ENCODE measurements at regions not wholly inside any gene's neighbourhood (a gene's known extent, or its start where the extent isn't known, plus 50 kb on each side); places are given as distances from the start of the nearest gene placed in this dataset.

DNA sequence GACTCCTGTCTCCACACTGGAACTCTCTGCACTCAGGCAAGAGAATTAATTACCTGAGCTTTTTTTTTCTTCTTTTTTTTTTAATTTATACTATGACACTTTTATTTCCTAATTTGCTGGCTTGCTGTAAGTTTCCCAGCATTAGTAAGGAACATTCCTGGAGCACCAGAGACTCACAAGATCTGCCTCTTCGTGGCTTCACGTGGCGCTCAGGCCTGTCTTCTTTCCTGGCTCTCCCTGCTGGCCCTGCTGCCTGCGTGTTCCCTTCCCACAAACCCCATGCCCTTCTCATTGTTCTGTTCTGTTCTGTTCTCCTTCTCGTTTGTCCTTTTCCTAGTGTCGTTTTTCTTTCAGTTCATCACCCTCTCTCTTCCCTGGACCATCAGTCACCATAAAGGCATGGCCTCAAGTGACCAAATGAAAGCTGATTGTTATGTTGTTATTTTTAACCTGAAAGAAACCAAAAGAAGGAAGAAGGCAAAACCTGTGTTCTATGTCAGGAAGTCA is 591.6 kb upstream of the PFKP start:
- Histone ChIP-seq H3K27ac (ENCODE audit: low read depth, low read length) (no peak overlapping the region), H3K27me3 (ENCODE audit: insufficient read depth, low read length) (no peaks in the 10 kb centered on the region), H3K4me3 (ENCODE audit: low read length) (no peak overlapping the region), H3K9me3 (ENCODE audit: insufficient read depth, low read depth, low read length) (no peaks in the 10 kb centered on the region), H3K4me1 (ENCODE audit: insufficient read depth, low read length) (peaks cover 14% of the 10 kb centered on the region), H3K36me3 (ENCODE audit: insufficient read depth, low read length) (no peaks in the 10 kb centered on the region), H3K9ac (ENCODE audit: low read depth, low read length) (no peak overlapping the region)
- 92% methylated on average over 6 of the region's 6 CpGs for WGBS

DNA sequence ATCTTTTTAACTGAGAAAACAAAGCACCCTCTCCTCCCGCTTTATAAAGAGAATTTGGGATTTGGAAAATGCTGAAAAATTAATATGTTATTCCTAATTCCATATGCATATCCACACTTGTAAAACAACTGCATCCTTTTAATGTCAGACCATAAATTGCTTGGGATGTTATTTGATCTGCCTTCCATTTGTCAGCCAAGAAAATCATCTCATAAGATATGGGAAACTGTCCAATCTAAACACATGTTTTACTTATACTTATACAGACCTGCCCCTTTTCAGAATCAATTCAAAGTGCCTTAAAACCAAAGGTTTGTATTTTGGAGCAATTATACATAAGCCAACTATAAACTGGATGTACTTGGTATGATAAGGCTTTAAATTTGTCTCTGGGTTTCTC is 595.5 kb upstream of the PFKP start:
- H3K4me1 ChIP-seq (ENCODE audit: insufficient read depth, low read length): peaks cover 5% of the 10 kb centered on the region; the same call in 1 of the 2 replicates
- no CpG with 5 or more reads among the region's 1 CpG for WGBS
- no peak overlapping the region for H3K9ac ChIP-seq (ENCODE audit: low read depth, low read length)
- no peaks in the 10 kb centered on the region for H3K27me3 ChIP-seq (ENCODE audit: insufficient read depth, low read length)
- no peaks in the 10 kb centered on the region for H3K9me3 ChIP-seq (ENCODE audit: insufficient read depth, low read depth, low read length)
- H3K36me3 ChIP-seq (ENCODE audit: insufficient read depth, low read length): no peaks in the 10 kb centered on the region
- no peak overlapping the region for H3K4me3 ChIP-seq (ENCODE audit: low read length)
- H3K27ac ChIP-seq (ENCODE audit: low read depth, low read length): no peak overlapping the region

DNA sequence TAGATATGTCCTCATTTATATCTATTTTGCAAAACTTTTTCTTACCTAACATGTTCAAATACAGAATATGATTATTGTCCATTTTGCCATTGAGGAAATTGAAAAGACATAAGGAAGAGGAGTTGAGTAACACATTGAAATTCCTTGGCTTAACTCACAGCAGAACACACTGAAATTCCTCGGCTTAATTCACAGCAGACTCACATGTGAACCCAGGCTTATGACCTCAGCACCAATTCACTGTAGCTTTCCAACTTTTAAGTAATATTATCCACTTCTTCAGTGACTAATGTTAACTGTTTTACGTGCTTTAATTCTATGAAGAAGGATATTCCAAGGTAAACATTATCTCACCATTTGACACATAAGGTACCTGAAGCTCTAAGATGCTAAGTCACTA is 597.5 kb upstream of the PFKP start:
- Histone ChIP-seq H3K27ac (ENCODE audit: low read depth, low read length) (no peak overlapping the region), H3K36me3 (ENCODE audit: insufficient read depth, low read length) (no peaks in the 10 kb centered on the region), H3K9me3 (ENCODE audit: insufficient read depth, low read depth, low read length) (no peaks in the 10 kb centered on the region), H3K4me3 (ENCODE audit: low read length) (no peak overlapping the region), H3K9ac (ENCODE audit: low read depth, low read length) (no peak overlapping the region), H3K27me3 (ENCODE audit: insufficient read depth, low read length) (no peaks in the 10 kb centered on the region), H3K4me1 (ENCODE audit: insufficient read depth, low read length) (no peaks in the 10 kb centered on the region)
- WGBS: 85% methylated on average over 1 of the region's 2 CpGs

DNA sequence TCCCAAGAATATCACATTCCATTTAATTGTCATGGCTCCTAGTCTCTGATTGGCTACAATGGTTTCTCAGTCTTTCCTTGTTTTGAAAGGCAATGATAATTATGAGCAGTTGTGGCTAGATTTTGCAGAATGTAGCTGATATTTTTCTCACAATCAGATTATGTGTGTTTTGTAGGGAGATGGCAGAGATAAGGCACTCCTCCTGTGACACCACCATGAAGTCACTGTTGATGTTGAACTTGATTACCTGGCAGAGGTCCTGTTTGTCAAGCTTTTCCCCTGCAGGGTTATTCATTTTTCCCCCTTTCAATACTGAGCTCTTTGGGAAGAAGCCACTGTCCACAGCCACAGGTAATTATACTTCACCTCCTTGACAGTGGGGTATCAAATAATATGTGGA is 602.9 kb upstream of the PFKP start:
- H3K9ac ChIP-seq (ENCODE audit: low read depth, low read length): no peak overlapping the region
- H3K27me3 ChIP-seq (ENCODE audit: insufficient read depth, low read length): no peaks in the 10 kb centered on the region
- no peaks in the 10 kb centered on the region for H3K36me3 ChIP-seq (ENCODE audit: insufficient read depth, low read length)
- no peak overlapping the region for H3K27ac ChIP-seq (ENCODE audit: low read depth, low read length)
- no peak overlapping the region for H3K4me3 ChIP-seq (ENCODE audit: low read length)
- 0 out of 2 replicates have a peak, but pooled peaks cover 4% of the 10 kb centered on the region for H3K9me3 ChIP-seq (ENCODE audit: insufficient read depth, low read depth, low read length)
- no peaks in the 10 kb centered on the region for H3K4me1 ChIP-seq (ENCODE audit: insufficient read depth, low read length)

DNA sequence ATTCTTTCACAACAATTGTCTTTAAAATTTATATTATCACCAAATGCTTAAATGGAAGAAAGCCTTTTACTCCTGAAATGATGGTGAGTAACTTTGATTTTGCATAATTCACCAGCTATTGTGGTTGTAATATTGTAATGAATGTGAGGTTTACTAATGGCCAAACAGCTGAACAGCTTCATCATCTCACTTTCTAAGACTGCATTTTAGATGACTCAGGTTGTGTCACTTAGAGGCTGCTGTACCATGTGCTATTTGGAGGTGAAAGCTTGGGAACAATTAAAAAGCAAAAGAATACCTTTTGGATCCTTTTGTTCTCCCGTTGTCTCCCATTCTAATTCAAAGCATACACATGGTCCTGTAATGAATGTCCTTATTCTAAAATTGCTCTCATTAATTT is 604.0 kb upstream of the PFKP start:
- 83% methylated on average over 1 of the region's 1 CpG for WGBS
- no peak overlapping the region for H3K27ac ChIP-seq (ENCODE audit: low read depth, low read length)
- H3K9me3 ChIP-seq (ENCODE audit: insufficient read depth, low read depth, low read length): 0 out of 2 replicates have a peak, but pooled peaks cover 4% of the 10 kb centered on the region
- H3K4me3 ChIP-seq (ENCODE audit: low read length): no peak overlapping the region
- no peaks in the 10 kb centered on the region for H3K27me3 ChIP-seq (ENCODE audit: insufficient read depth, low read length)
- no peaks in the 10 kb centered on the region for H3K4me1 ChIP-seq (ENCODE audit: insufficient read depth, low read length)
- H3K9ac ChIP-seq (ENCODE audit: low read depth, low read length): no peak overlapping the region
- H3K36me3 ChIP-seq (ENCODE audit: insufficient read depth, low read length): no peaks in the 10 kb centered on the region

DNA sequence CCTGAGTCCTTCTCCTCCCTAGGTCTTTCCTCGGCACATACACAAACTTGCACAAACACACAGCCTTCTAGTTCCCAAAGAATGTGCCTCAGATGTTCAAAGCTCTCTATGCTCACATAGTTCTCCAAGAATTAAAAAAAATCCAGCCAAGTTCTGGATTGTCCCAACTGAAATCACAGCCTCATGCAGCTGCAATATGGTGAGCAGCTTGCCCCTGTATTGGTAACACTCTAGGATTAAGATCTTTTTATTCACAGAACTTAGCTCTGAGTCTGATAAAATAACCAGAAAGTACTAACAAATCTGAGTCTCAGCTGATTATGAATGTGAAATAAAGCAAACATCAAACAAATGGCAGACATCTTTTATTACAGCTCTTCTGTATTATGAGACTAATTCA is 604.8 kb upstream of the PFKP start:
- H3K36me3 ChIP-seq (ENCODE audit: insufficient read depth, low read length): no peaks in the 10 kb centered on the region
- H3K4me1 ChIP-seq (ENCODE audit: insufficient read depth, low read length): no peaks in the 10 kb centered on the region
- H3K9ac ChIP-seq (ENCODE audit: low read depth, low read length): no peak overlapping the region
- H3K9me3 ChIP-seq (ENCODE audit: insufficient read depth, low read depth, low read length): 0 out of 2 replicates have a peak, but pooled peaks cover 4% of the 10 kb centered on the region
- H3K27ac ChIP-seq (ENCODE audit: low read depth, low read length): no peak overlapping the region
- no peaks in the 10 kb centered on the region for H3K27me3 ChIP-seq (ENCODE audit: insufficient read depth, low read length)
- WGBS: 95% methylated on average over 1 of the region's 1 CpG
- H3K4me3 ChIP-seq (ENCODE audit: low read length): no peak overlapping the region

DNA sequence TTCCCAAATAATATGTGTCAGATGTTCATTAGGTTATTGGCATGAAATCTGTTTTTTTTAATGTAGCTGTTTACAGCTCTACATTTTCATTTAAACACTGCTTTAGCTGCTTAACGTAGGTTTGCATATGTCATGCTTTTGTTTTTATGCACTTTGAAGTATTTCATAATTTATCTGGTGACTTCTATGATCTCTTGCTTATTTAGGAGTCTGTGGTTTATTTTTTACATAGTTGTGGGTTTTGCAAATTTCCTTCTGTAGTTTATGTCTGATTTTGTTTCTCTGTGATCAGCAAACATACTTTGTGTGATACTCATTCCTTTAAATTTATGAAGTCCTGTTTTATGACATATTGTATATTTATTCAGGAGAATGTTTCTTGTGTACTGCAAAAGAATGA is 606.5 kb upstream of the PFKP start:
- WGBS: 100% methylated on average over 1 of the region's 1 CpG
- Histone ChIP-seq H3K4me1 (ENCODE audit: insufficient read depth, low read length) (peaks cover 4% of the 10 kb centered on the region; the same call in 1 of the 2 replicates), H3K9me3 (ENCODE audit: insufficient read depth, low read depth, low read length) (0 out of 2 replicates have a peak, but pooled peaks cover 4% of the 10 kb centered on the region), H3K36me3 (ENCODE audit: insufficient read depth, low read length) (no peaks in the 10 kb centered on the region), H3K4me3 (ENCODE audit: low read length) (no peak overlapping the region), H3K9ac (ENCODE audit: low read depth, low read length) (no peak overlapping the region), H3K27ac (ENCODE audit: low read depth, low read length) (no peak overlapping the region), H3K27me3 (ENCODE audit: insufficient read depth, low read length) (no peaks in the 10 kb centered on the region)

DNA sequence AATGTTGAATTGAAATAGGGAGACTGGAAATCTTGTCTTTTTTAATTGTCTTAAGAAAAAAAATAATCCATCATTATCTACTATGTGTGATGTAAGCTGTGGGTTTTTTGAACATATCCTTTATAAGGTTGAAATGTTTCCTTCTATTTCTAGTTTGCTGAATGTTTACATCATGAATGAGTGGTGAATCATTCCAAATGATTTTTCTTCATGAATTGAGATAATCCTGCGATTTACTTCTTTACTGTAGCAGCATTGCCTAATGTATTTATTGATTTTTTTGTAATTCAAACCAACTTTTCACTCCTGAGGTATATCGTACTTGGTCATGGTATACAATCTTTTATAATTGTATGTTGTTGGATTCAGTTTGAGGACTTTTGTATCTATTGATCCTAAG is 607.6 kb upstream of the PFKP start:
- Histone ChIP-seq H3K36me3 (ENCODE audit: insufficient read depth, low read length) (no peaks in the 10 kb centered on the region), H3K27me3 (ENCODE audit: insufficient read depth, low read length) (no peaks in the 10 kb centered on the region), H3K4me3 (ENCODE audit: low read length) (no peak overlapping the region), H3K9me3 (ENCODE audit: insufficient read depth, low read depth, low read length) (0 out of 2 replicates have a peak, but pooled peaks cover 4% of the 10 kb centered on the region), H3K4me1 (ENCODE audit: insufficient read depth, low read length) (peaks cover 4% of the 10 kb centered on the region; the same call in 1 of the 2 replicates), H3K9ac (ENCODE audit: low read depth, low read length) (no peak overlapping the region), H3K27ac (ENCODE audit: low read depth, low read length) (no peak overlapping the region)
- 100% methylated on average over 1 of the region's 2 CpGs for WGBS

DNA sequence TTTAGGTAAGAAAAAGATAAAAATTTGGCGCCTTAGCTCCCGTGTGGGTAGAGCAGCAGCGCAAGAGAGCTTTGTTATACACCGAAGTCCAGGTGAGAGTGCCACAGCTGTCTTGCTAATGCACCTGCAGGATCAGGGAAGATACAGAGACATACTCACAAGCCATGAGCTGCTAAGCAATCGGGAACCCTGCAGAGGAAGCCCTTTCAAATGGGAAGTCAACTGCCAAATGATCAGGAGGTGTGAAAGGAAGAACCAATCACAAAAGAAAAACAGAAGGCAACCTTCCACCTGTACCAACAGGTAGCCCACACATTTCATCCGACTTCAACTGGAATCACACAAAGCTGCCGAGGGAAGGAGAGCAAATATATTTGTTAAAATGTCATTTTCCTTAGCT is 610.5 kb upstream of the PFKP start:
- Histone ChIP-seq H3K36me3 (ENCODE audit: insufficient read depth, low read length) (no peaks in the 10 kb centered on the region), H3K27ac (ENCODE audit: low read depth, low read length) (no peak overlapping the region), H3K4me3 (ENCODE audit: low read length) (no peak overlapping the region), H3K9me3 (ENCODE audit: insufficient read depth, low read depth, low read length) (0 out of 2 replicates have a peak, but pooled peaks cover 4% of the 10 kb centered on the region), H3K4me1 (ENCODE audit: insufficient read depth, low read length) (peaks cover 4% of the 10 kb centered on the region; the same call in 1 of the 2 replicates), H3K27me3 (ENCODE audit: insufficient read depth, low read length) (no peaks in the 10 kb centered on the region), H3K9ac (ENCODE audit: low read depth, low read length) (no peak overlapping the region)
- WGBS: 67% methylated on average over 7 of the region's 7 CpGs

DNA sequence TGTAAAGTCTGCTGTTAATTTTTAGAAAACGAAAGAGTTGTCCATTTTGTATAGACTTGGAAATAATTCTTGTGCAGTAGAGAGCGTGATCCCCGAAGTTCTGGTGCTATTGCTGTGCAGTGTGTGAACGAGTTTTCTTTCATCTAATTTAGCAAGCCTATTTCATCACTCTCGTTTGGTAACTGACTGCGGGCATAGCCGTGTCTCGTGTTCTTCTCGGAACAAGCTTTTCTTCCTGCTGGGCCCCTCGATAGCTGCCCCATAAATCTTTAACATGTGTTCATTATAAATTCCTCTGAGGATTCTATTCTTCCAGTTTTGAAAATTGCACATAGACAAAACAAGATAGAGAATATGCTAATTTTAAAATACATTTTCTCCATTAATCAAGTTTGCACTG is 622.0 kb upstream of the PFKP start:
- H3K36me3 ChIP-seq (ENCODE audit: insufficient read depth, low read length): no peaks in the 10 kb centered on the region
- 0 out of 2 replicates have a peak, but pooled peaks cover 6% of the 10 kb centered on the region for H3K9me3 ChIP-seq (ENCODE audit: insufficient read depth, low read depth, low read length)
- H3K4me3 ChIP-seq (ENCODE audit: low read length): no peak overlapping the region
- no peaks in the 10 kb centered on the region for H3K4me1 ChIP-seq (ENCODE audit: insufficient read depth, low read length)
- H3K9ac ChIP-seq (ENCODE audit: low read depth, low read length): no peak overlapping the region
- WGBS: 95% methylated on average over 10 of the region's 10 CpGs
- no peak overlapping the region for H3K27ac ChIP-seq (ENCODE audit: low read depth, low read length)
- no peaks in the 10 kb centered on the region for H3K27me3 ChIP-seq (ENCODE audit: insufficient read depth, low read length)

DNA sequence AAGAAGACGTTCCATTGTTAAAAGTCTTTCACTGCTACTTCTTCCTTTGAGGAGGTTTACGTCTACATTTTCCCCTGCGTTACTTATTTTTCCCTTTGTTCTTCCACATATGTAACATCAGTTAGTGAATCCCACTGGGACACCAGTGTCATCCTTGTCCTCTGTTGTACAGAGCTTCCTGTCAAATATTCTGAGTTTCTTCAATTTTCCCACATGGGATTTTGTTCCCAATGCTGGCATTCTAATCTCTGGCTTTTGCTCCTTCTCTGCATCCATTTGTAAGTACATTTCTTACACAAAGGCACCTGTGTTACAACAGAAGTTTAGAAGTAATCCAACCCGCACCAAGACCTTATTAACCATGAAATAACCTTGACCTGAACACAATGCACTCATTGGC is 627.4 kb upstream of the PFKP start:
- Histone ChIP-seq H3K27me3 (ENCODE audit: insufficient read depth, low read length) (no peaks in the 10 kb centered on the region), H3K27ac (ENCODE audit: low read depth, low read length) (no peak overlapping the region), H3K9ac (ENCODE audit: low read depth, low read length) (no peak overlapping the region), H3K4me1 (ENCODE audit: insufficient read depth, low read length) (no peaks in the 10 kb centered on the region), H3K9me3 (ENCODE audit: insufficient read depth, low read depth, low read length) (peaks cover 5% of the 10 kb centered on the region), H3K4me3 (ENCODE audit: low read length) (no peak overlapping the region), H3K36me3 (ENCODE audit: insufficient read depth, low read length) (no peaks in the 10 kb centered on the region)
- 95% methylated on average over 3 of the region's 4 CpGs for WGBS

DNA sequence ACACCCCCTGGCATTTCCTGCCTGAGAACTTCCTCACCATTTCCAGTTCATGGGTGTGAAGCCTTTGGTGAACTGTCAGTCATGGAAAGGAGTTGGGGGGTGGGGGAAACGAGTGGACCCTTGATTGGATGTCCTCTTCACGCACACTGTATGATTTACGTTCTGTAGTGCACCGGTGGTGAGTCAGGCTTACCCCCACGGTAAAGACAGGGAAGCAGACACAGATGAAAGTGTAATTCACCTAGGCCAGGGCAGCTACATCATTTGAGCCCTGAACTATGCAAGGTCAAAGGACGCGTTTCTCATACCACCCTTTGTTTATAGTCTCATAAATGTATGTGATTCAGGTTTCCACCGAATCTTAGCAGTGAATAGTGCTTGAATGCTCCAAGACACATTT is 628.3 kb upstream of the PFKP start:
- no peak overlapping the region for H3K27ac ChIP-seq (ENCODE audit: low read depth, low read length)
- 82% methylated on average over 8 of the region's 8 CpGs for WGBS
- no peaks in the 10 kb centered on the region for H3K27me3 ChIP-seq (ENCODE audit: insufficient read depth, low read length)
- H3K9me3 ChIP-seq (ENCODE audit: insufficient read depth, low read depth, low read length): peaks cover 10% of the 10 kb centered on the region
- H3K36me3 ChIP-seq (ENCODE audit: insufficient read depth, low read length): no peaks in the 10 kb centered on the region
- H3K9ac ChIP-seq (ENCODE audit: low read depth, low read length): no peak overlapping the region
- no peaks in the 10 kb centered on the region for H3K4me1 ChIP-seq (ENCODE audit: insufficient read depth, low read length)
- no peak overlapping the region for H3K4me3 ChIP-seq (ENCODE audit: low read length)

Data from HUES64 (cell line).